ENCODE measurements at regions not wholly inside any gene's neighbourhood (a gene's known extent, or its start where the extent isn't known, plus 50 kb on each side); places are given as distances from the start of the nearest gene placed in this dataset.
"Not testable (repeated sequence)": the region's sequence is repeated elsewhere in the genome, so short reads cannot be mapped to it uniquely, and the experiment has no call there.

GRCh38 chr16:59574296-59574695 lies 840.2 kb upstream of the GOT2 start:
- DNase-seq = no peak

GRCh38 chr16:59573528-59574271 lies 839.6 kb upstream of the GOT2 start:
- DNase-seq = no peak

- DNase-seq = no peak
Measured at GRCh38 chr16:59567496-59567895, 833.4 kb upstream of the GOT2 start.

GRCh38 chr16:59566446-59566845 lies 832.3 kb upstream of the GOT2 start:
- DNase-seq = no peak

- DNase-seq = no peak
Measured at GRCh38 chr16:59558679-59559078, 824.6 kb upstream of the GOT2 start.

- no peak for DNase-seq
Measured at GRCh38 chr16:59552164-59552563, 818.0 kb upstream of the GOT2 start.

- no peak for DNase-seq
Measured at GRCh38 chr16:59545721-59546120, 811.6 kb upstream of the GOT2 start.

- no peak for DNase-seq
Measured at GRCh38 chr16:59543641-59544040, 809.5 kb upstream of the GOT2 start.

- DNase-seq = no peak
Measured at GRCh38 chr16:59540621-59541020, 806.5 kb upstream of the GOT2 start.

GRCh38 chr16:59535298-59535697 lies 801.2 kb upstream of the GOT2 start:
- no peak for DNase-seq

GRCh38 chr16:59527206-59527997 lies 793.3 kb upstream of the GOT2 start:
- no peak for DNase-seq

GRCh38 chr16:59522826-59523225 lies 788.7 kb upstream of the GOT2 start:
- no peak for DNase-seq

GRCh38 chr16:59518721-59519120 lies 784.6 kb upstream of the GOT2 start:
- not testable (repeated sequence) for DNase-seq

- DNase-seq = no peak
Measured at GRCh38 chr16:59514651-59515050, 780.5 kb upstream of the GOT2 start.

- DNase-seq = no peak
Measured at GRCh38 chr16:59510008-59510424, 775.9 kb upstream of the GOT2 start.

GRCh38 chr16:59500601-59501000 lies 766.5 kb upstream of the GOT2 start:
- DNase-seq = no peak

GRCh38 chr16:59487067-59487466 lies 753.0 kb upstream of the GOT2 start:
- DNase-seq = no peak

GRCh38 chr16:59484833-59485516 lies 750.9 kb upstream of the GOT2 start:
- no peak for DNase-seq

- DNase-seq = no peak
Measured at GRCh38 chr16:59478838-59479237, 744.7 kb upstream of the GOT2 start.

- no peak for DNase-seq
Measured at GRCh38 chr16:59470556-59470955, 736.4 kb upstream of the GOT2 start.

- no peak for DNase-seq
Measured at GRCh38 chr16:59469266-59469665, 735.1 kb upstream of the GOT2 start.

- no peak for DNase-seq
Measured at GRCh38 chr16:59463776-59464175, 729.7 kb upstream of the GOT2 start.

GRCh38 chr16:59459806-59460205 lies 725.7 kb upstream of the GOT2 start:
- no peak for DNase-seq

- no peak for DNase-seq
Measured at GRCh38 chr16:59455497-59455896, 721.4 kb upstream of the GOT2 start.

All from activated CD4-positive, alpha-beta T cell treated with anti-CD3 and anti-CD28 coated beads for 4 hours (primary cell).